BE2C (cell line): ENCODE measurements at regions not wholly inside any gene's neighbourhood (a gene's known extent, or its start where the extent isn't known, plus 50 kb on each side); places are given as distances from the start of the nearest gene placed in this dataset.

ENCODE experiments used
- DNase-seq: peaks from one replicate; pipeline ENCODE4 v3.0.0-alpha.2; 2020
- H3K27me3 ChIP-seq: fragments of 250-450 bp; sonication (Bioruptor Pico); 2 replicates; pipeline ENCODE4 v1.5.1; 2020; ENCODE audit warnings: mild to moderate bottlenecking
- H3K36me3 ChIP-seq: fragments of 250-450 bp; sonication (Bioruptor Pico); 2 replicates; pipeline ENCODE4 v1.5.1; 2020; ENCODE audit warnings: mild to moderate bottlenecking
- H3K4me1 ChIP-seq: fragments of 250-450 bp; sonication (Bioruptor Pico); 2 replicates; pipeline ENCODE4 v1.5.1; 2020
- H3K4me3 ChIP-seq: 2 replicates; pipeline ENCODE4 v1.5.1; 2011; ENCODE audit warnings: low read depth, low read length
- H3K9me3 ChIP-seq: fragments of 250-450 bp; sonication (Bioruptor Pico); 2 replicates; pipeline ENCODE4 v1.5.1; 2020
- TF ChIP-seq, protein P1 (sequence below): IDR thresholded peaks from 2 replicates; pipeline ENCODE4 v1.5.1; 2012; ENCODE audit warnings: mild to moderate bottlenecking, low read depth, low read length

DNA sequence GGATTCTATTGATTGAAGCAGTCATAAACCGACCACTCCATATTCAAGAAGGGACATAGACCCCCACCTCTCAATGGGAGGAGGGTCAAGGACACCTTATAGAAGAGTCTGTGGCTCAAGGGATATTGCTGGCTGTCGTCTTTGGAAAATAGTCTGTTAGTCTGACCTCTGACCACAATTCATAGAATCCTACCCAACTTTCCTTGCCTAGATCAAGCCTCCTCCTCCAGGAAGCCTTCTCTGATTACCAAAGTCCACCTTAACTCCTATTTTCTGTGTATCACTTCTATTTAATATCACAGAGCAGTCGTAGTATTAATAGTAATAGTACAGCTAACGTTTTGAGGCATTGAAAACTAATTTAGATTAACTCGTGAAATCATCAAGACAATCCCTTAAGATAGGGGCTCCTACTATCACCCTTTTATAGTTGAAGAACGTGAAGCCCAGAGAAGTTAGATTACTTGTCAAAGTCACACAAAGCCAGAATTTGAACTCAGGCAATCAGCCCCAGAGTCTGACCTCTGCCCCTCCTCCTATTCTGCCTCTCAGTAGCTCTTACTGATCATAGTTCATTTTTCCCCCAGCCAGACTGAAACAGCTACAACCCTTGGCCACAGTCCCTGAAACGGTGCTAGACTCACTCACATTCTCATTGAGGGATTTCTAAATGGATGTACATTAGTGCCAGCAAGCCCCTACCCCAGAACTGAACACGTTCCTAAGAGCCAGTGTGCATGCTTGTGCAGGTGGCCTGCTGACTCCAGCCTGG is 636.6 kb downstream of the MID1IP1 start:
- no peak for DNase-seq
- Histone ChIP-seq H3K4me1 (no peaks in the 10 kb centered on the region), H3K9me3 (no peaks in the 10 kb centered on the region), H3K27me3 (no peaks in the 10 kb centered on the region), H3K36me3 (no peaks in the 10 kb centered on the region), H3K4me3 (no peak overlapping the region)
- TF ChIP-seq, protein P1, sequence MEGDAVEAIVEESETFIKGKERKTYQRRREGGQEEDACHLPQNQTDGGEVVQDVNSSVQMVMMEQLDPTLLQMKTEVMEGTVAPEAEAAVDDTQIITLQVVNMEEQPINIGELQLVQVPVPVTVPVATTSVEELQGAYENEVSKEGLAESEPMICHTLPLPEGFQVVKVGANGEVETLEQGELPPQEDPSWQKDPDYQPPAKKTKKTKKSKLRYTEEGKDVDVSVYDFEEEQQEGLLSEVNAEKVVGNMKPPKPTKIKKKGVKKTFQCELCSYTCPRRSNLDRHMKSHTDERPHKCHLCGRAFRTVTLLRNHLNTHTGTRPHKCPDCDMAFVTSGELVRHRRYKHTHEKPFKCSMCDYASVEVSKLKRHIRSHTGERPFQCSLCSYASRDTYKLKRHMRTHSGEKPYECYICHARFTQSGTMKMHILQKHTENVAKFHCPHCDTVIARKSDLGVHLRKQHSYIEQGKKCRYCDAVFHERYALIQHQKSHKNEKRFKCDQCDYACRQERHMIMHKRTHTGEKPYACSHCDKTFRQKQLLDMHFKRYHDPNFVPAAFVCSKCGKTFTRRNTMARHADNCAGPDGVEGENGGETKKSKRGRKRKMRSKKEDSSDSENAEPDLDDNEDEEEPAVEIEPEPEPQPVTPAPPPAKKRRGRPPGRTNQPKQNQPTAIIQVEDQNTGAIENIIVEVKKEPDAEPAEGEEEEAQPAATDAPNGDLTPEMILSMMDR = no peak

DNA sequence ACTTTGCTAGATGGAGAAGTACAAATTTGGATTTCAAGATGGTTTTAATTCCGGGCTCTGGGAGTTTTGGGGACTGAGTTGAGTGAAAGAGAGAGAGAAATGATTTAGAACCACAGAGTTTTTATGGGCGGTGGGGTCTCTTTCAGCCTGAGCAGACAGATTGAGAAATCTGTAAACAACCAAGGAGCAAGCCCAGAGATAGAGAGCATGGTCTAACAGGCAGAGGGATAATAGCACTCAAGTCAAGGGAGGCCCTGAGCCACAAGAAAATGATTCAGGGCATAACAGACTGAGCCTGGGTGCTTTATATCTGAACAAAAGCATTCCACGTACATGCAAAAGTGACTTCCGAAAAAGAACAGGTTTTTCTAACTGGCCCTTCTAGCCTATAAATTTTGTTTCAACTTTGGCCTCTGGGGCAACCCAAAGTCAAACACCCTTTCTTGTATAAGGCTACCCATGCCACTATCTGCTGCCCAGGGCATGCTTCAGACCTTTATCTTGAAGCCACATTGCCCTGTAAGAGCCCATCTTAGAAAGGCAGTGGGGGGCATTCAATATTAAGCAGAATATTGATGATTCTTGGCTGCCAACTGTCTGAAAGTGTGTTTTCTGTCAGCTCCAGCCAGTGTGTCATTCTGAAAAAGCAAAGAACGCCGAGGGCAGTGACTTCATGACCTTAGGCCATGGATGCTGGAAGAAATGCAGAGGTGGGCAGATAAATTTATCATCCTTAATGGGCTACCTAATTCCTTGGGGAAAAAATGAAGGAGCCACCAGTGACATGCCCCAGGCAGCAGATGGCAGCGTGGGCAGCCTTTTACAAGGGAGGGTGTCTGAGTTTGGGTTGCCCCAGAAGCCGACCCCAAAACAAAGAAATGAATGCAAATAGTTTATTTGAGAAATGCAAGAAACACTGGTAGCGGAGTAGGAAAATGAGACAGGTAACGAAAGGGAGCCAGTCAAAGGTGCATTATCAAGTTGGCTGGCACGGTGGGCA is 637.6 kb downstream of the MID1IP1 start:
- no peaks in the 10 kb centered on the region for H3K27me3 ChIP-seq
- no peak for DNase-seq
- H3K36me3 ChIP-seq = no peaks in the 10 kb centered on the region
- H3K4me3 ChIP-seq = no peak overlapping the region
- no peaks in the 10 kb centered on the region for H3K4me1 ChIP-seq
- H3K9me3 ChIP-seq = no peaks in the 10 kb centered on the region
- TF ChIP-seq, protein P1 = peak; percentile 24; the same call in 1 of the 2 replicates

DNA sequence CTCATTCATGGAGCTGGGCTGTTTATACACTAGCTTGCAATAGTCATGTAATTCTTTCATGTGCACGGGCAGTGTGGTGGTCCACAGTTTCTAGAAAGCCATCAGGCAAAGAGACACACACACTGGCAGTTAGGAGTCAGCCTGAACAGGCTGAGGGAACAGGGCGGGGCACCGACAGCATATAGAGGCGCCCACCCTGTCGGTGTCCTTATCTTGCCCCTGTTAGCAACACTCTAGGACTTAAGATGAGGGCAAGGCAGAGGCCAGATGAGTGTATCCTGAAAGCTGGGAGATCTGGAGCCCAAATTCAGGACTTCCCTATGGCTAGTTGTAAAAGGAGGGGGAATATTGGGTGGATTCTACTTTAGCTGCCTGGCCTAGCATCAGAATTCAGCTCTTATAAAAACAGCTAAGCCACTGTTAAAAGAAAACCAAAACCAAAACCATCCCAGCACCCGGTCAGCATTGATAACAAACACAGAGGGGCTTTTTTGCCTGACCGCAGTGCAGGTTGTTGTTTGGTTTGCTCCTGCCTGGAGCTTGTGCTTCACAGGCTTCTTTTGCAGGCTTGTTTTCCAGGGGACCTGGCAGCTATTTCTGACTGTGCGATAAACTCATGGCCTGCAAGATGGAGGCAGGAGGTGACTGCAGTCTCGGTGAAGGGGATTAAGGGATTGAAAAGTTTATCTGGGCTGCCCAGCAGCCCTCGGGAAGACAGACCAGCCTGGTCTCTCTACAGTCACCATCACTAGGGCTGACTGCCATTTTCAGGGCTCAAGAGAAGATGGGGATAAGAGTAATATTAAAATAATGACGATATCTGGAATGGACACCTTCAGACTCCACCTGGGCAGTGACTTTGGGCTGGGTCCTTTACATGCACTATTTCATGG is 638.9 kb downstream of the MID1IP1 start:
- no peak for DNase-seq
- Histone ChIP-seq H3K27me3 (no peaks in the 10 kb centered on the region), H3K4me1 (no peaks in the 10 kb centered on the region), H3K36me3 (no peaks in the 10 kb centered on the region), H3K4me3 (no peak overlapping the region), H3K9me3 (no peaks in the 10 kb centered on the region)
- TF ChIP-seq, protein P1 = no peak

DNA sequence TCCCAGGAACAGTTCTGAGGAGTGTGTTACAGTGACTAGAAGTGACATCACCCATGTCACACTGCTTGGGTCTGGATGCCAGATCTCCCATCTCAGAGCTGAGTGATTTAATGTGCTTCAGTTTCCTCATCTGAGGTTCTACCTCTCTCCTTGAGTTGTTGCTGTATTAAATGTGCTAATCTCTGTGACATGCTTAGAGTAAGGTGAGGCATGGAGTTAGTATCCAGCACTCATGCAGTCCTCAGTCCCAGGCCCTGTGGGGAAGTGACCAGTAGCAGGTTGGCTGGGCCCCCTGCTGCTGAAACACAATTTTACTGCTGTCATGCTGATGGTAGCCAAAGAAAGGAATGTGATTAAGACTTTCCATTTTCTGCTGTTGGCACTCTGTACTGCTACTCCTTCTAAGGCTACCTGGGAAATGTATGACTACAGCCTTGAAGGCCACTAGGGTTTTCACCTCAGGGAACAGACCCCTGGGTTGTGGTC is 639.6 kb downstream of the MID1IP1 start:
- DNase-seq = no peak
- no peaks in the 10 kb centered on the region for H3K9me3 ChIP-seq

DNA sequence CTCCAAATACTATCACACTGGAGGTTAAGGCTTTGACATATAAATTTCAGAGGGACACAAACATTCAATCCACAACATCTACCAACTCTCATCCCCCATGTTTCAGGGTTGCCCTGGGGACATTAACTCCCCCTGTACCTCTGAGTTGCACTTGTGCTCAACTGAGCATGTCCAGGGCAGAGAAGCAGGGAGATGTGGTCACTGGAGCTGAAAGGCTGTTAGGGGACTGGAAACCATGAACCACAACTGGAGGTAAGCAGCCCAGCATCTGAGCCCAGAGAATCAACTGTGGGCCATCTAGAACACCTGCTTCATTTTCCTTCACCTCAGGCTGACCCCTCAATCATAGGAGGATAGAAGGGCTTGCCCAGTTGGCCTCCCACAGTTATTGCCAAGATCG is 641.1 kb downstream of the MID1IP1 start:
- H3K9me3 ChIP-seq = no peaks in the 10 kb centered on the region
- no peaks in the 10 kb centered on the region for H3K36me3 ChIP-seq
- H3K4me1 ChIP-seq = no peaks in the 10 kb centered on the region
- H3K4me3 ChIP-seq = no peak overlapping the region
- no peaks in the 10 kb centered on the region for H3K27me3 ChIP-seq
- no peak for DNase-seq
- TF ChIP-seq, protein P1 = no peak

More for the DNA sequence above, 639.6 kb downstream of the MID1IP1 start:
- Histone ChIP-seq H3K27me3 (no peaks in the 10 kb centered on the region), H3K4me1 (no peaks in the 10 kb centered on the region), H3K4me3 (no peak overlapping the region), H3K36me3 (no peaks in the 10 kb centered on the region)
- TF ChIP-seq, protein P1 = no peak; the same call in 1 of the 2 replicates
